Gastrocnemius medialis (tissue), 4 donors: ENCODE measurements at regions not wholly inside any gene's neighbourhood (a gene's known extent, or its start where the extent isn't known, plus 50 kb on each side); places are given as distances from the start of the nearest gene placed in this dataset.
"Not testable (repeated sequence)": the region's sequence is repeated elsewhere in the genome, so short reads cannot be mapped to it uniquely, and the experiment has no call there.

ENCODE experiments used
- ATAC-seq, 2 donors: fragments of 150-250 bp; one replicate each; pipeline ENCODE4 v1.9.1; 2016
- DNase-seq, 2 donors: peaks; one replicate each; pipeline ENCODE4 v3.0.0-alpha.2; 2019
- H3K27ac ChIP-seq, 4 donors: fragments of 200-600 bp; sonication (generic); 1 replicate in 1 of 4; 2 replicates in 3 of 4; pipeline ENCODE4 v1.5.1; 2016 to 2018; ENCODE audit warnings: mild to moderate bottlenecking in 2 of 4, moderate library complexity in 1 of 4
- H3K27me3 ChIP-seq, 3 donors: fragments of 200-600 bp; sonication (generic) in 2 of 3; 1 replicate in 1 of 3; 2 replicates in 2 of 3; pipeline versions ENCODE4 v1.5.1 to v1.6.0; 2016 to 2019; ENCODE audit warnings: mild to moderate bottlenecking in 1 of 3, moderate library complexity in 1 of 3
- H3K36me3 ChIP-seq, 2 donors: fragments of 200-600 bp; sonication (generic) in 1 of 2; one replicate each; pipeline ENCODE4 v1.5.1; 2017 to 2018
- H3K4me1 ChIP-seq, 2 donors: fragments of 200-600 bp; sonication (generic) in 1 of 2; one replicate each; pipeline ENCODE4 v1.5.1; 2016 to 2017; ENCODE audit warnings: mild to moderate bottlenecking in 2 of 2
- H3K4me3 ChIP-seq, 4 donors: fragments of 200-600 bp; sonication (generic) in 3 of 4; 1 replicate in 1 of 4; 2 replicates in 3 of 4; pipeline ENCODE4 v1.5.1; 2016 to 2019; ENCODE audit warnings: mild to moderate bottlenecking in 2 of 4
- H3K9me3 ChIP-seq, 3 donors: fragments of 200-600 bp; sonication (generic) in 2 of 3; 1 replicate in 1 of 3; 2 replicates in 2 of 3; pipeline ENCODE4 v1.5.1; 2016 to 2019
- CTCF ChIP-seq, 5 experiments: fragments of 450-650 bp in 3 of 5; fragments of 200-600 bp in 2 of 5; sonication (generic) in 2 of 5; IDR thresholded peaks in 4 of 5; conservative IDR thresholded peaks in 1 of 5; 1 replicate in 4 of 5; 2 replicates in 1 of 5; pipeline ENCODE4 v1.5.1; 2016 to 2019; ENCODE audit warnings: antibody characterized with exemption in 5 of 5, mild to moderate bottlenecking in 3 of 5, moderate library complexity in 3 of 5
- POLR2A ChIP-seq, 2 donors: fragments of 450-650 bp; IDR thresholded peaks; one replicate each; pipeline ENCODE4 v1.6.1; 2017; ENCODE audit warnings: antibody characterized with exemption in 2 of 2, mild to moderate bottlenecking in 2 of 2, moderate library complexity in 2 of 2
- in situ Hi-C, 4 donors: fragments of 200-750 bp; cut with MboI; loops; one replicate each; pipeline versions ENCODE4 v1.15.0 to v1.8.0; 2017; ENCODE audit warnings: low sequenced_read_pairs in 4 of 4
- intact Hi-C: fragments of 100-400 bp; cut with DNase I; formaldehyde crosslinking; loops from one replicate; pipeline ENCODE4 v1.15.1; 2023; ENCODE audit warnings: low total_unique reads

GRCh38 chr6:150788089-150788488 lies 77.4 kb upstream of the MTHFD1L start:
- intact Hi-C loops = no loop called here
- Histone ChIP-seq H3K36me3 (no peaks in the 10 kb centered on the region), H3K4me3 (no peak overlapping the region), H3K4me1 (no peaks in the 10 kb centered on the region), H3K9me3 (no peaks in the 10 kb centered on the region), H3K27ac (no peak overlapping the region), H3K27me3 (no peaks in the 10 kb centered on the region)
- no peak for ATAC-seq
- DNase-seq = no peak
- no peak for TF ChIP-seq CTCF (IDR thresholded peaks at IDR 0.05 in 4 of 5, conservative IDR thresholded peaks at IDR 0.05 in 1 of 5)
- TF ChIP-seq POLR2A (IDR thresholded peaks at IDR 0.05) = no peak
- in situ Hi-C loops = no loop called here

GRCh38 chr6:150789906-150790305 lies 75.6 kb upstream of the MTHFD1L start:
- H3K27ac ChIP-seq, DNase-seq, H3K4me3 ChIP-seq, ATAC-seq, H3K36me3 ChIP-seq, H3K27me3 ChIP-seq, H3K4me1 ChIP-seq, H3K9me3 ChIP-seq, in situ Hi-C loops, intact Hi-C loops: not testable (repeated sequence)

DNA sequence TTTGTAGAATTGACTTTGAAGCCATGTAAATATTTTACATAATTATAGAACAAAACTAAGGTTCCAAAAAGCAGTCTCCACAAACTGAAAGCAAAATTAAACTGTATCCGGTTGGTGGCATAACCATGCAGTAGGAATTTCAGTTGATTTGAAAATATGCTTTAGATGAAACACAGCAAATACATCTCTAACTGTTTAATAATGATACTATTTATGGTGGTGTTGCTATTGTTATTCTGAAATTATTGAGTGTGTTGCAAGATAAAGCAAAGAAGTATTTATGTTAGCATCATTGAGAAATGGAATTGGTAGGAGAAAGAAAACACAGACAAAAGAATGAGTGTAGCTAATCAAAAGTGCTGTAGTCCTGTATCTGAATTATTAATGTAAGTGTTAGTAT lies 73.8 kb upstream of the MTHFD1L start:
- no peak overlapping the region for H3K4me3 ChIP-seq
- intact Hi-C loops = no loop called here
- H3K27me3 ChIP-seq = no peaks in the 10 kb centered on the region
- H3K36me3 ChIP-seq = no peaks in the 10 kb centered on the region
- H3K4me1 ChIP-seq = no peaks in the 10 kb centered on the region
- no peak for ATAC-seq
- no peaks in the 10 kb centered on the region for H3K9me3 ChIP-seq
- no peak for TF ChIP-seq CTCF (IDR thresholded peaks at IDR 0.05 in 4 of 5, conservative IDR thresholded peaks at IDR 0.05 in 1 of 5)
- TF ChIP-seq POLR2A (IDR thresholded peaks at IDR 0.05) = no peak
- no peak for DNase-seq
- no peak overlapping the region for H3K27ac ChIP-seq
- in situ Hi-C loops = no loop called here

DNA sequence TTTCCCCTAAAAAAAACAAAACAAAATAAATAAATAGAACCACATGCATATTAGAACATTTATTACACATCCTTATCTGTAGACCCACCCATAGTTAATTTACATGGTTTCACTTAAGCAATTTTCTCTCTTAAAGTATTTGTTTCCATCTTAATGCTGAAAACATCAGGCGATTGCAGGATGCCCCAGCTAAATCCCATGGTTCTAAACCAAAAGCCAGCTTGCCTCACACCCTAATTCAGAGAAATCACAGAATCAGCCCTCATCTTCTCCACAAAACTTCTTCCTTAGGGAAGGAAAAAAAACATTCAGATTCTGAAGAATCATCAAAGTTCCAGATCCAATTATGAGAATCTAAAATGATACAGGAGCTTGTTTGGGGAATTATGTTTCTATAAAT lies 67.6 kb upstream of the MTHFD1L start:
- no peak overlapping the region for H3K27ac ChIP-seq
- TF ChIP-seq CTCF (IDR thresholded peaks at IDR 0.05 in 4 of 5, conservative IDR thresholded peaks at IDR 0.05 in 1 of 5) (no peak), POLR2A (IDR thresholded peaks at IDR 0.05) (no peak)
- H3K9me3 ChIP-seq = no peaks in the 10 kb centered on the region
- in situ Hi-C loops = no loop called here
- H3K4me1 ChIP-seq = no peaks in the 10 kb centered on the region
- no peak overlapping the region for H3K4me3 ChIP-seq
- no peak for DNase-seq
- no peaks in the 10 kb centered on the region for H3K36me3 ChIP-seq
- no peaks in the 10 kb centered on the region for H3K27me3 ChIP-seq
- intact Hi-C loops = no loop called here
- ATAC-seq = no peak

DNA sequence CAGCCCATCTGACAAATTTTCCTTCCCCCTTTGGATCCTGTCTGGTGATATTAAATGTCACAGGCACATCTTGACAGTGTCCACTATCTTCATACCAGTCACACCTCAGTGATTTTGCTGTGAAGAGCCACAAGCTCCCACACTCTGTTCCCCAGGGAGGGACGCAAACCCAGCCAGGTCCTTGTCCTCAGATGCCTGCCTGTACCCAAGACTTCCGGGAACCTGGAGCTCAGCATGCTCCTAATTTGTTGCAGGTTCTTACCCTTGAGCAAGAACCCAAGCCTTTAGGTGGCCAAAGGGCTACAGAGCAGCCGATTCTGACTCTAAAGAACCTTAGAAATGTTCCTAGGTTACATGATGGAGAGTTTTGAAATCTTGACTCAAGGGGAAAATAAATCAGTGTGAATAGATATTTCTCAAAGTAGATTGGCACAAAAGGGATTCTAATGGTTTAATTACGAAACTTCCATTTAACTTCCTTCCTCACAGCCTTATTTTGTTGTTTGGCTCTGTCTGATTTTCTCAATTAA lies 66.2 kb upstream of the MTHFD1L start:
- no peak for ATAC-seq
- Histone ChIP-seq H3K9me3 (no peaks in the 10 kb centered on the region), H3K27ac (no peak overlapping the region), H3K4me3 (no peak overlapping the region), H3K27me3 (no peaks in the 10 kb centered on the region), H3K36me3 (no peaks in the 10 kb centered on the region), H3K4me1 (no peaks in the 10 kb centered on the region)
- in situ Hi-C loops (no loop called here), intact Hi-C loops (no loop called here)
- DNase-seq = no peak
- TF ChIP-seq POLR2A (IDR thresholded peaks at IDR 0.05) (no peak), CTCF (IDR thresholded peaks at IDR 0.05 in 4 of 5, conservative IDR thresholded peaks at IDR 0.05 in 1 of 5) (no peak)
